HepG2 (cell line): ENCODE measurements at regions not wholly inside any gene's neighbourhood (a gene's known extent, or its start where the extent isn't known, plus 50 kb on each side); places are given as distances from the start of the nearest gene placed in this dataset.

Experiments used
- ATAC-seq: fragments of 200-7000 bp; cut with Tn5 transposase; 3 replicates; pipeline ENCODE4 v1.9.1; 2020; ENCODE audit warnings: mild to moderate bottlenecking, moderate library complexity
- BruUV-seq: library from RNA; stranded (reverse); fragments of 400-500 nt; replicated peaks from 2 replicates; lab custom pipeline; 2021; lab: Mats Ljungman, UMichigan
- CTCF ChIA-PET: fragments of 300-600 bp; formaldehyde crosslinking; extraction: SDS; loops from one replicate; lab custom pipeline; 2021; ENCODE audit warnings: low total read pairs, inconsistent platforms, low intra/inter-chr PET ratio; lab: Yijun Ruan, JAX
- POLR2A ChIA-PET: fragments of 350-600 bp; sonication (Branson Sonifier 250); formaldehyde crosslinking; loops from one replicate; lab custom pipeline; 2020; ENCODE audit warnings: antibody characterized with exemption, inconsistent platforms; lab: Yijun Ruan, JAX
- DNase-seq: peaks from one replicate; pipeline ENCODE4 v3.0.0-alpha.2; 2015; ENCODE audit warnings: low spot score
- FAIRE-seq: peaks from 3 replicates; lab custom pipeline; 2011; peaks lifted over from hg19 to GRCh38; lab: Jason Lieb, UNC
- H2AFZ ChIP-seq: one replicate; pipeline ENCODE4 v1.6.1; 2011; ENCODE audit warnings: low read length, inconsistent platforms
- H3K27ac ChIP-seq: fragments of 300-600 bp; 3 replicates; pipeline ENCODE4 v1.8.0; 2011; ENCODE audit warnings: mixed run types, mild to moderate bottlenecking, mixed read lengths, low read length, inconsistent platforms; ENCODE audit not compliant: insufficient read depth; ENCODE audit errors: extremely low read length
- H3K27me3 ChIP-seq, 2 experiments: fragments of 200-600 bp in 1 of 2; 2 replicates in 1 of 2; 3 replicates in 1 of 2; pipeline versions ENCODE4 v1.6.0 to v1.8.0; 2011; ENCODE audit warnings: low read length in 2 of 2, mild to moderate bottlenecking in 2 of 2, moderate library complexity in 2 of 2, inconsistent platforms in 1 of 2; ENCODE audit not compliant: insufficient read depth in 2 of 2, control insufficient read depth in 1 of 2
- H3K36me3 ChIP-seq, 2 experiments: fragments of 200-600 bp in 1 of 2; replicated peaks in 1 of 2; 2 replicates in 1 of 2; 3 replicates in 1 of 2; pipeline versions ENCODE4 v1.5.1 to v1.8.0; 2011; ENCODE audit warnings: low read length in 2 of 2, inconsistent platforms in 1 of 2; ENCODE audit not compliant: insufficient read depth in 2 of 2, control insufficient read depth in 1 of 2
- H3K4me1 ChIP-seq: 2 replicates; pipeline ENCODE4 v1.5.1; 2012; ENCODE audit warnings: low read length, inconsistent platforms; ENCODE audit not compliant: insufficient read depth
- H3K4me2 ChIP-seq: 2 replicates; pipeline ENCODE4 v1.6.0; 2011; ENCODE audit warnings: low read depth, low read length, inconsistent platforms
- H3K4me3 ChIP-seq, 3 experiments: fragments of 200-600 bp in 1 of 3; sonication (generic), shearing (Covaris generic) in 1 of 3; replicated peaks in 1 of 3; 2 replicates each; pipeline ENCODE4 v1.5.1; 2011 to 2016; ENCODE audit warnings: low read length in 3 of 3, inconsistent platforms in 2 of 3, low read depth in 2 of 3, mild to moderate bottlenecking in 2 of 3, control low read depth in 1 of 3, mixed read lengths in 1 of 3; ENCODE audit not compliant: insufficient read depth in 1 of 3
- H3K79me2 ChIP-seq: one replicate; pipeline ENCODE4 v1.6.1; 2011; ENCODE audit warnings: low read length, inconsistent platforms; ENCODE audit not compliant: insufficient read depth
- H3K9ac ChIP-seq: 2 replicates; pipeline ENCODE4 v1.6.0; 2011; ENCODE audit warnings: mild to moderate bottlenecking, low read depth, low read length, inconsistent platforms; ENCODE audit not compliant: insufficient read depth
- H3K9me3 ChIP-seq: 2 replicates; pipeline ENCODE4 v1.5.1; 2012; ENCODE audit warnings: mild to moderate bottlenecking, low read length
- H4K20me1 ChIP-seq: 2 replicates; pipeline ENCODE4 v1.6.0; 2011; ENCODE audit warnings: inconsistent platforms, mild to moderate bottlenecking, low read length, moderate library complexity; ENCODE audit not compliant: insufficient read depth
- EZH2 ChIP-seq: conservative IDR thresholded peaks from 2 replicates; pipeline ENCODE4 v1.6.1; 2012; ENCODE audit warnings: mild to moderate bottlenecking, low read depth, low read length, moderate library complexity
- FOSL2 ChIP-seq: sonication (generic); formaldehyde crosslinking; IDR thresholded peaks from 2 replicates; pipeline ENCODE4 v1.4.0; 2020; ENCODE audit warnings: missing genetic modification reagents
- HCFC1 ChIP-seq: fragments of 150-350 bp; IDR thresholded peaks from 2 replicates; pipeline ENCODE4 v1.6.1; 2014; ENCODE audit warnings: low read depth, low read length
- MED8 ChIP-seq: sonication (generic); formaldehyde crosslinking; IDR thresholded peaks from 2 replicates; pipeline ENCODE4 v1.8.1; 2023; ENCODE audit warnings: mild to moderate bottlenecking, missing genetic modification reagents; ENCODE audit not compliant: insufficient replicate concordance
- NCOA2 ChIP-seq: sonication (generic); formaldehyde crosslinking; IDR thresholded peaks from 2 replicates; pipeline ENCODE4 v1.8.0; 2022; ENCODE audit warnings: inconsistent platforms
- NFE2L2 ChIP-seq: fragments of 150-350 bp; IDR thresholded peaks from 2 replicates; pipeline ENCODE4 v1.6.1; 2014; ENCODE audit warnings: low read length
- SIX1 ChIP-seq: sonication (generic); formaldehyde crosslinking; IDR thresholded peaks from 2 replicates; pipeline ENCODE4 v1.4.0; 2020; ENCODE audit warnings: missing genetic modification reagents, borderline replicate concordance
- SOX6 ChIP-seq, 2 experiments: fragments of 450-650 bp in 1 of 2; sonication (generic) in 1 of 2; formaldehyde crosslinking in 1 of 2; IDR thresholded peaks; 2 replicates each; pipeline versions ENCODE4 v1.4.0 to v1.6.1; 2017 to 2020; ENCODE audit warnings: antibody characterized with exemption in 1 of 2, mild to moderate bottlenecking in 1 of 2, missing genetic modification reagents in 1 of 2
- WGBS: methylation state at CpG from one replicate; pipeline ENCODE4 v1.1.6; 2017; ENCODE audit warnings: low lambda C conversion rate; 5-methylcytosine and 5-hydroxymethylcytosine counted together
- in situ Hi-C: cut with HindIII; loops from 2 replicates; pipeline ENCODE4 v1.10.0; 2017; ENCODE audit warnings: low pct_unique_long_range_greater_than_20kb; ENCODE audit not compliant: extremely low pct_ligation_motif_present
- intact Hi-C: fragments of 100-400 bp; cut with micrococcal nuclease; formaldehyde crosslinking; loops from one replicate; pipeline ENCODE4 v1.10.0; 2022; ENCODE audit not compliant: unreplicated experiment
- TF ChIP-seq, protein P1 (sequence below): sonication (generic); formaldehyde crosslinking; IDR thresholded peaks from 2 replicates; pipeline ENCODE4 v1.5.0; 2020; ENCODE audit warnings: mild to moderate bottlenecking, missing genetic modification reagents

GRCh38 chr14:32004300-32004699 is 72.8 kb upstream of the ARHGAP5 start:
- H3K4me3 ChIP-seq, result no peak overlapping the region
- H3K36me3 ChIP-seq, result no peaks in the 10 kb centered on the region
- H4K20me1 ChIP-seq, result no peaks in the 10 kb centered on the region
- no peaks in the 10 kb centered on the region for H3K9me3 ChIP-seq
- H3K9ac ChIP-seq, result no peak overlapping the region
- in situ Hi-C loops (no loop called here), intact Hi-C loops (no loop called here)
- no TSS peak for BruUV-seq
- peaks cover 21% of the 10 kb centered on the region for H3K4me1 ChIP-seq
- FAIRE-seq (no peak), DNase-seq (peak; percentile 41), ATAC-seq (no peak)
- no peaks in the 10 kb centered on the region for H3K79me2 ChIP-seq
- CTCF ChIA-PET, result no interaction called here
- POLR2A ChIA-PET, result no interaction called here
- H3K27me3 ChIP-seq, result peaks cover 0 to 8% of the 10 kb centered on the region in 2 experiments; a peak in 2 of 5 replicates
- no peak overlapping the region for H3K27ac ChIP-seq
- H2AFZ ChIP-seq, result no peak overlapping the region
- TF ChIP-seq, protein P1, sequence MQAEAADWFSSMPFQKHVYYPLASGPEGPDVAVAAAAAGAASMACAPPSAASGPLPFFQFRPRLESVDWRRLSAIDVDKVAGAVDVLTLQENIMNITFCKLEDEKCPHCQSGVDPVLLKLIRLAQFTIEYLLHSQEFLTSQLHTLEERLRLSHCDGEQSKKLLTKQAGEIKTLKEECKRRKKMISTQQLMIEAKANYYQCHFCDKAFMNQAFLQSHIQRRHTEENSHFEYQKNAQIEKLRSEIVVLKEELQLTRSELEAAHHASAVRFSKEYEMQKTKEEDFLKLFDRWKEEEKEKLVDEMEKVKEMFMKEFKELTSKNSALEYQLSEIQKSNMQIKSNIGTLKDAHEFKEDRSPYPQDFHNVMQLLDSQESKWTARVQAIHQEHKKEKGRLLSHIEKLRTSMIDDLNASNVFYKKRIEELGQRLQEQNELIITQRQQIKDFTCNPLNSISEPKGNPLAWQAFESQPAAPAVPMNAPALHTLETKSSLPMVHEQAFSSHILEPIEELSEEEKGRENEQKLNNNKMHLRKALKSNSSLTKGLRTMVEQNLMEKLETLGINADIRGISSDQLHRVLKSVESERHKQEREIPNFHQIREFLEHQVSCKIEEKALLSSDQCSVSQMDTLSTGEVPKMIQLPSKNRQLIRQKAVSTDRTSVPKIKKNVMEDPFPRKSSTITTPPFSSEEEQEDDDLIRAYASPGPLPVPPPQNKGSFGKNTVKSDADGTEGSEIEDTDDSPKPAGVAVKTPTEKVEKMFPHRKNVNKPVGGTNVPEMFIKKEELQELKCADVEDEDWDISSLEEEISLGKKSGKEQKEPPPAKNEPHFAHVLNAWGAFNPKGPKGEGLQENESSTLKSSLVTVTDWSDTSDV (CRISPR knock-in tag), result no peak
- no peak for TF ChIP-seq EZH2
- TF ChIP-seq NCOA2 (CRISPR knock-in tag), result no peak
- TF ChIP-seq SIX1 (CRISPR knock-in tag), result no peak
- 0 out of 2 replicates have a peak, but pooled peaks have one; percentile 21 for TF ChIP-seq HCFC1
- peak; percentile 82 for TF ChIP-seq FOSL2 (CRISPR knock-in tag)
- TF ChIP-seq SOX6 (IDR thresholded peaks at IDR 0.05), result no peak
- TF ChIP-seq SOX6 (CRISPR knock-in tag; IDR thresholded peaks at IDR 0.05), result no peak
- peak; percentile 20 for TF ChIP-seq MED8 (CRISPR knock-in tag)
- peak; percentile 47 for TF ChIP-seq NFE2L2
- no peak overlapping the region for H3K4me2 ChIP-seq
- 50% methylated on average over 4 of the region's 4 CpGs for WGBS
